ENCODE measurements at regions not wholly inside any gene's neighbourhood (a gene's known extent, or its start where the extent isn't known, plus 50 kb on each side); places are given as distances from the start of the nearest gene placed in this dataset.

- WGBS, 2 donors (ENCODE audit: low coverage in 1 of 2), result 88% methylated on average over 1 of the region's 1 CpG
- Histone ChIP-seq H3K27ac (no peak overlapping the region), H3K27me3 (no peaks in the 10 kb centered on the region), H3K4me3 (no peak overlapping the region), H3K9me3 (no peaks in the 10 kb centered on the region), H3K36me3 (no peaks in the 10 kb centered on the region), H3K4me1 (no peaks in the 10 kb centered on the region)
- in situ Hi-C loops (cut with MboI; ENCODE audit: low pct_ligation_motif_present in 1 of 4, low pct_unique_long_range_greater_than_20kb in 1 of 4, low sequenced_read_pairs in 3 of 4) (no loop called here), intact Hi-C loops (cut with DNase I; ENCODE audit: low total_unique reads) (loop anchor here (1.0 kb wide), 1 partner anchor 8 kb away; no protein-coding TSS in a partner anchor)
- DNase-seq, result no peak
- TF ChIP-seq POLR2A (IDR thresholded peaks at IDR 0.05), result no peak
- TF ChIP-seq EP300 (IDR thresholded peaks at IDR 0.05; ENCODE audit: low read depth), result no peak
- no peak for TF ChIP-seq CTCF (IDR thresholded peaks at IDR 0.05)
- no peak for TF ChIP-seq POLR2AphosphoS5 (IDR thresholded peaks at IDR 0.05)
These were observed 114.4 kb upstream of the TPRG1 start for GRCh38 chr3:189057369-189057768.

- Histone ChIP-seq H3K27ac (no peak overlapping the region), H3K27me3 (no peaks in the 10 kb centered on the region), H3K36me3 (no peaks in the 10 kb centered on the region), H3K4me3 (no peak overlapping the region), H3K4me1 (no peaks in the 10 kb centered on the region), H3K9me3 (peaks cover 5% of the 10 kb centered on the region in 2 donors)
- in situ Hi-C loops (cut with MboI; ENCODE audit: low pct_ligation_motif_present in 1 of 4, low pct_unique_long_range_greater_than_20kb in 1 of 4, low sequenced_read_pairs in 3 of 4), result no loop called here
- intact Hi-C loops (cut with DNase I; ENCODE audit: low total_unique reads), result no loop called here
- no peak for DNase-seq
- no peak for TF ChIP-seq POLR2A (IDR thresholded peaks at IDR 0.05)
- no peak for TF ChIP-seq EP300 (IDR thresholded peaks at IDR 0.05; ENCODE audit: low read depth)
- TF ChIP-seq POLR2AphosphoS5 (IDR thresholded peaks at IDR 0.05), result no peak
- 90 to 98% methylated on average over 5 of the region's 5 CpGs for WGBS, 2 donors (ENCODE audit: low coverage in 1 of 2)
These were observed 113.7 kb upstream of the TPRG1 start for GRCh38 chr3:189058071-189058470.

GRCh38 chr3:189070965-189071364, 100.8 kb upstream of the TPRG1 start:
- Histone ChIP-seq H3K36me3 (no peaks in the 10 kb centered on the region), H3K27me3 (no peaks in the 10 kb centered on the region), H3K4me1 (no peaks in the 10 kb centered on the region), H3K27ac (no peak overlapping the region), H3K9me3 (peaks cover 5 to 6% of the 10 kb centered on the region in 2 donors), H3K4me3 (no peak overlapping the region)
- DNase-seq, result no peak
- intact Hi-C loops (cut with DNase I; ENCODE audit: low total_unique reads), result no loop called here
- in situ Hi-C loops (cut with MboI; ENCODE audit: low pct_ligation_motif_present in 1 of 4, low pct_unique_long_range_greater_than_20kb in 1 of 4, low sequenced_read_pairs in 3 of 4), result no loop called here
- TF ChIP-seq POLR2AphosphoS5 (IDR thresholded peaks at IDR 0.05) (no peak), POLR2A (IDR thresholded peaks at IDR 0.05) (no peak), CTCF (IDR thresholded peaks at IDR 0.05) (no peak), EP300 (IDR thresholded peaks at IDR 0.05; ENCODE audit: low read depth) (no peak)

GRCh38 chr3:189071446-189071845, 100.3 kb upstream of the TPRG1 start:
- H3K4me3 ChIP-seq, result no peak overlapping the region
- H3K27me3 ChIP-seq, result no peaks in the 10 kb centered on the region
- intact Hi-C loops (cut with DNase I; ENCODE audit: low total_unique reads) (no loop called here), in situ Hi-C loops (cut with MboI; ENCODE audit: low pct_ligation_motif_present in 1 of 4, low pct_unique_long_range_greater_than_20kb in 1 of 4, low sequenced_read_pairs in 3 of 4) (no loop called here)
- H3K4me1 ChIP-seq, result no peaks in the 10 kb centered on the region
- H3K36me3 ChIP-seq, result no peaks in the 10 kb centered on the region
- DNase-seq, result no peak
- H3K9me3 ChIP-seq, result peaks cover 5 to 6% of the 10 kb centered on the region in 2 donors
- 63 to 100% methylated on average over 1 to 2 of the region's 2 CpGs for WGBS, 2 donors (ENCODE audit: low coverage in 1 of 2)
- TF ChIP-seq EP300 (IDR thresholded peaks at IDR 0.05; ENCODE audit: low read depth) (no peak), POLR2A (IDR thresholded peaks at IDR 0.05) (no peak), CTCF (IDR thresholded peaks at IDR 0.05) (no peak), POLR2AphosphoS5 (IDR thresholded peaks at IDR 0.05) (no peak)
- H3K27ac ChIP-seq, result no peak overlapping the region

GRCh38 chr3:189076449-189076848, 95.3 kb upstream of the TPRG1 start:
- TF ChIP-seq POLR2AphosphoS5 (IDR thresholded peaks at IDR 0.05) (no peak), EP300 (IDR thresholded peaks at IDR 0.05; ENCODE audit: low read depth) (no peak), POLR2A (IDR thresholded peaks at IDR 0.05) (no peak), CTCF (IDR thresholded peaks at IDR 0.05) (no peak)
- WGBS, 2 donors (ENCODE audit: low coverage in 1 of 2), result 93 to 100% methylated on average over 1 of the region's 1 CpG
- H3K27me3 ChIP-seq, result no peaks in the 10 kb centered on the region
- no peaks in the 10 kb centered on the region for H3K36me3 ChIP-seq
- H3K9me3 ChIP-seq, result no peaks in the 10 kb centered on the region
- in situ Hi-C loops (cut with MboI; ENCODE audit: low pct_ligation_motif_present in 1 of 4, low pct_unique_long_range_greater_than_20kb in 1 of 4, low sequenced_read_pairs in 3 of 4), result no loop called here
- no peak overlapping the region for H3K4me3 ChIP-seq
- no peak for DNase-seq
- no peaks in the 10 kb centered on the region for H3K4me1 ChIP-seq
- H3K27ac ChIP-seq, result no peak overlapping the region
- intact Hi-C loops (cut with DNase I; ENCODE audit: low total_unique reads), result no loop called here
